C4-2B (cell line): ENCODE measurements at regions not wholly inside any gene's neighbourhood (a gene's known extent, or its start where the extent isn't known, plus 50 kb on each side); places are given as distances from the start of the nearest gene placed in this dataset.

Experiments used
- H3K27ac ChIP-seq: fragments of 450-650 bp; 2 replicates; pipeline ENCODE4 v1.5.1; 2017
- CTCF ChIP-seq: fragments of 450-650 bp; conservative IDR thresholded peaks from 2 replicates; pipeline ENCODE4 v1.5.1; 2017; ENCODE audit warnings: mild to moderate bottlenecking
- ZFX ChIP-seq: fragments of 450-650 bp; IDR thresholded peaks from 2 replicates; pipeline ENCODE4 v1.6.1; 2017

- TF ChIP-seq ZFX (no peak), CTCF (no peak)
- no peak overlapping the region for H3K27ac ChIP-seq
Observed at GRCh38 chr9:134229466-134230091, 65.2 kb upstream of the RNU6ATAC start.

GRCh38 chr9:134230092-134230941, 66.0 kb upstream of the RNU6ATAC start:
- TF ChIP-seq CTCF, result no peak
- no peak for TF ChIP-seq ZFX
- peak overlapping the region; percentile 54 for H3K27ac ChIP-seq

GRCh38 chr9:134230942-134231325, 66.6 kb upstream of the RNU6ATAC start:
- TF ChIP-seq CTCF (no peak), ZFX (no peak)
- H3K27ac ChIP-seq, result peak overlapping the region; percentile 54

GRCh38 chr9:134231330-134231745, 67.0 kb upstream of the RNU6ATAC start:
- TF ChIP-seq CTCF, result no peak
- no peak for TF ChIP-seq ZFX
- H3K27ac ChIP-seq, result peak overlapping the region; percentile 54

GRCh38 chr9:134231767-134232166, 67.4 kb upstream of the RNU6ATAC start:
- TF ChIP-seq ZFX (peak; percentile 34; the same call in 1 of the 2 replicates), CTCF (no peak)
- peak overlapping the region; percentile 54 for H3K27ac ChIP-seq

- H3K27ac ChIP-seq, result no peak overlapping the region
Observed at GRCh38 chr9:134233022-134233421, 68.7 kb upstream of the RNU6ATAC start.

More at GRCh38 chr9:134233022-134233421, 68.7 kb upstream of the RNU6ATAC start:
- TF ChIP-seq CTCF, result no peak
- TF ChIP-seq ZFX, result no peak
